DND-41 (cell line): ENCODE measurements at regions not wholly inside any gene's neighbourhood (a gene's known extent, or its start where the extent isn't known, plus 50 kb on each side); places are given as distances from the start of the nearest gene placed in this dataset.

Experiments
- ATAC-seq: fragments of 200-7000 bp; cut with Tn5 transposase; 3 replicates; pipeline ENCODE4 v1.9.1; 2021; ENCODE audit warnings: low read depth; ENCODE audit not compliant: insufficient read depth
- DNase-seq: peaks from one replicate; pipeline ENCODE4 v3.0.0-alpha.2; 2020
- H2AFZ ChIP-seq: 2 replicates; pipeline ENCODE4 v1.6.0; 2012; ENCODE audit warnings: low read depth, low read length
- H3K27ac ChIP-seq: 2 replicates; pipeline ENCODE4 v1.5.1; 2012; ENCODE audit warnings: low read length, inconsistent platforms
- H3K27me3 ChIP-seq: fragments of 200-600 bp; sonication (generic); 2 replicates; pipeline ENCODE4 v1.6.0; 2012; ENCODE audit warnings: low read length, mild to moderate bottlenecking, inconsistent platforms; ENCODE audit not compliant: insufficient read depth, poor library complexity
- H3K36me3 ChIP-seq: 2 replicates; pipeline ENCODE4 v1.5.1; 2012; ENCODE audit warnings: low read length, inconsistent platforms; ENCODE audit not compliant: insufficient read depth
- H3K4me1 ChIP-seq: 2 replicates; pipeline ENCODE4 v1.5.1; 2012; ENCODE audit warnings: mild to moderate bottlenecking, low read length; ENCODE audit not compliant: insufficient read depth
- H3K4me2 ChIP-seq: 2 replicates; pipeline ENCODE4 v1.6.0; 2012; ENCODE audit warnings: mild to moderate bottlenecking, moderate library complexity, low read length, inconsistent platforms; ENCODE audit not compliant: insufficient read depth
- H3K4me3 ChIP-seq, 2 experiments: fragments of 200-600 bp in 1 of 2; shearing (Covaris generic) in 1 of 2; 2 replicates each; pipeline ENCODE4 v1.5.1; 2012 to 2016; ENCODE audit warnings: inconsistent platforms in 2 of 2, low read length in 2 of 2, mild to moderate bottlenecking in 2 of 2, low read depth in 1 of 2, moderate library complexity in 1 of 2
- H3K79me2 ChIP-seq: 2 replicates; pipeline ENCODE4 v1.6.0; 2012; ENCODE audit warnings: low read length, inconsistent platforms; ENCODE audit not compliant: insufficient read depth
- H3K9ac ChIP-seq: 2 replicates; pipeline ENCODE4 v1.6.0; 2012; ENCODE audit warnings: low read depth, mild to moderate bottlenecking, inconsistent platforms, low read length, moderate library complexity
- H3K9me3 ChIP-seq: 2 replicates; pipeline ENCODE4 v1.5.1; 2012; ENCODE audit warnings: low read length, moderate library complexity, mild to moderate bottlenecking, inconsistent platforms; ENCODE audit not compliant: insufficient read depth, severe bottlenecking
- H4K20me1 ChIP-seq: 2 replicates; pipeline ENCODE4 v1.6.0; 2012; ENCODE audit warnings: low read length; ENCODE audit not compliant: insufficient read depth
- EZH2 ChIP-seq: IDR thresholded peaks from 3 replicates; pipeline ENCODE4 v1.6.1; 2012; ENCODE audit warnings: borderline replicate concordance, low read depth, mild to moderate bottlenecking, moderate library complexity, low read length, inconsistent platforms; ENCODE audit not compliant: severe bottlenecking
- TF ChIP-seq, protein P1 (sequence below): IDR thresholded peaks from 2 replicates; pipeline ENCODE4 v1.5.1; 2012; ENCODE audit warnings: borderline replicate concordance, low read length, moderate library complexity, mild to moderate bottlenecking; ENCODE audit not compliant: poor library complexity, severe bottlenecking; ENCODE audit errors: extremely low read depth

DNA sequence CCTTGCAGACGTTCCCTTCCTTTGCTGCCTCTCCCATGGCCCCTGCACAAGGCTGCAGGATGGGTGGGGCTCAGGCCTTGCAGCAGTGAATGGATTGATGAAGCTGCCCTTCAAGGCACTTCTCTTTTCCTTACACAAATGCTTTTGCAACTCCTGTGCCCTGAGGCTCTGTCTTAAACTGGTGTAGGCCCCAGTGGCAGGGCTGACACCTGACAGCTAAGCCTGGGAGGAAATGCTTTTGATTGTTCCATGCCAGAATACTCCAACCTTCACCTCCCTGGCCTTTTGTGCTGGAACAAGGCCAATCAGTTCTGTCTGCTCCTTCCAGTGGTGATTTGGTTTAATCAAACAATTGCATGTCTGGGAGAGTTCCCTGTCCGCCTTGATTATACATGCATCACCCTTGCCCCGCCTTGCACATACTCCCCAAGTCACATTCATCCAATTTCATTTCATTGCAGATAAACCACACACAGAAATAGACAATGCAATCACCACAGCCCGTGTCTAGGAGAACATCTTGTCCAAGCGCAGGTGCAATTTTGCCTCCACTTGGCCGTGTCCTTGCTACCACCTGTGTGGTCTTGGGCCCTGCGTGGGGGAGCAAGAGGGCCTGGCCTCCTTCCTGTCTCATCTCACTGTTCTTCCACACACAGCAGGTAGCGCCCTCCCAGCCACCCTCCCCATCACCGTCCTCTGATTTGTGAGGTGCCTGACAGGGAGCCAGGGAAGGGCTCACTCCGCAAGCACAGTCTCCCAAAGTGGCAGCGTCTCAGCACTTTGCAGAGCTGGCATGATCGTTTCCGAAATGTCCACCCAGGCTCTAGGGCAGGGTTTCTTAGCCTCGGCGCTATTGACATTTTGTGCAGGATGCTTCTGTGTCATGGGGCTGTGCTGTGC is 120.4 kb downstream of the CDH26 start:
- no peak overlapping the region for H2AFZ ChIP-seq
- H3K9me3 ChIP-seq = no peaks in the 10 kb centered on the region
- peaks cover 88% of the 10 kb centered on the region for H4K20me1 ChIP-seq
- no peak overlapping the region for H3K4me2 ChIP-seq
- H3K4me1 ChIP-seq = no peaks in the 10 kb centered on the region; the same call in 1 of the 2 replicates
- no peak overlapping the region for H3K9ac ChIP-seq
- ATAC-seq = 0 out of 3 replicates have a peak, but pooled peaks have one; percentile 23
- TF ChIP-seq, protein P1, sequence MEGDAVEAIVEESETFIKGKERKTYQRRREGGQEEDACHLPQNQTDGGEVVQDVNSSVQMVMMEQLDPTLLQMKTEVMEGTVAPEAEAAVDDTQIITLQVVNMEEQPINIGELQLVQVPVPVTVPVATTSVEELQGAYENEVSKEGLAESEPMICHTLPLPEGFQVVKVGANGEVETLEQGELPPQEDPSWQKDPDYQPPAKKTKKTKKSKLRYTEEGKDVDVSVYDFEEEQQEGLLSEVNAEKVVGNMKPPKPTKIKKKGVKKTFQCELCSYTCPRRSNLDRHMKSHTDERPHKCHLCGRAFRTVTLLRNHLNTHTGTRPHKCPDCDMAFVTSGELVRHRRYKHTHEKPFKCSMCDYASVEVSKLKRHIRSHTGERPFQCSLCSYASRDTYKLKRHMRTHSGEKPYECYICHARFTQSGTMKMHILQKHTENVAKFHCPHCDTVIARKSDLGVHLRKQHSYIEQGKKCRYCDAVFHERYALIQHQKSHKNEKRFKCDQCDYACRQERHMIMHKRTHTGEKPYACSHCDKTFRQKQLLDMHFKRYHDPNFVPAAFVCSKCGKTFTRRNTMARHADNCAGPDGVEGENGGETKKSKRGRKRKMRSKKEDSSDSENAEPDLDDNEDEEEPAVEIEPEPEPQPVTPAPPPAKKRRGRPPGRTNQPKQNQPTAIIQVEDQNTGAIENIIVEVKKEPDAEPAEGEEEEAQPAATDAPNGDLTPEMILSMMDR = no peak
- TF ChIP-seq EZH2 = no peak
- 0 out of 2 replicates have a peak overlapping the region, but pooled peaks have one; percentile 16 for H3K27ac ChIP-seq
- DNase-seq = no peak
- H3K79me2 ChIP-seq = peaks cover 98% of the 10 kb centered on the region
- H3K4me3 ChIP-seq = no peak overlapping the region
- H3K36me3 ChIP-seq = peaks cover 40% of the 10 kb centered on the region
- no peaks in the 10 kb centered on the region for H3K27me3 ChIP-seq

DNA sequence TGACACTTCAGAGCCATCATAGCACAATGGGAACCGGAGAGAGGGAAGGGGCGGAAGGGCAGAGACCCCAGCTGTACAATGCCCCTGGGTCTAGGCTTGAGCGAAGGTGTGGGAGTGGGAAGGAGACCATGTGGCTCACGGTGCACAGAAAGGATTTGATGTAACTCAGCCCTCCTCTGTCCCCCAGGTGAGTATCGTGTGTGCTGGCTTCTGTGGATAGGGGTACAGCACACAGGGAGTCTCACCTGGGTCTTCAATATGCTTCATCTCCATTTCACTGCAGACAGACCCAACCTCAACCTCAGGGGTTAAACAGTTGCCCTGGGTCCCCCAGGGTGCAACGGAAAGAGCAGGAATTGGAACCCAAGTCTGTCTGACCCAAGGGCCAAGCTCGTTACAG is 122.2 kb downstream of the CDH26 start:
- H4K20me1 ChIP-seq = peaks cover 89% of the 10 kb centered on the region
- no peaks in the 10 kb centered on the region for H3K27me3 ChIP-seq
- no peak for TF ChIP-seq EZH2
- TF ChIP-seq, protein P1 = no peak
- H3K4me3 ChIP-seq = no peak overlapping the region
- DNase-seq (no peak), ATAC-seq (no peak)
- no peaks in the 10 kb centered on the region for H3K9me3 ChIP-seq
- no peak overlapping the region for H3K9ac ChIP-seq
- no peak overlapping the region for H3K4me2 ChIP-seq
- H3K79me2 ChIP-seq = peaks cover 98% of the 10 kb centered on the region
- H3K4me1 ChIP-seq = no peaks in the 10 kb centered on the region; the same call in 1 of the 2 replicates
- H3K36me3 ChIP-seq = peaks cover 42% of the 10 kb centered on the region
- no peak overlapping the region for H2AFZ ChIP-seq
- no peak overlapping the region for H3K27ac ChIP-seq

DNA sequence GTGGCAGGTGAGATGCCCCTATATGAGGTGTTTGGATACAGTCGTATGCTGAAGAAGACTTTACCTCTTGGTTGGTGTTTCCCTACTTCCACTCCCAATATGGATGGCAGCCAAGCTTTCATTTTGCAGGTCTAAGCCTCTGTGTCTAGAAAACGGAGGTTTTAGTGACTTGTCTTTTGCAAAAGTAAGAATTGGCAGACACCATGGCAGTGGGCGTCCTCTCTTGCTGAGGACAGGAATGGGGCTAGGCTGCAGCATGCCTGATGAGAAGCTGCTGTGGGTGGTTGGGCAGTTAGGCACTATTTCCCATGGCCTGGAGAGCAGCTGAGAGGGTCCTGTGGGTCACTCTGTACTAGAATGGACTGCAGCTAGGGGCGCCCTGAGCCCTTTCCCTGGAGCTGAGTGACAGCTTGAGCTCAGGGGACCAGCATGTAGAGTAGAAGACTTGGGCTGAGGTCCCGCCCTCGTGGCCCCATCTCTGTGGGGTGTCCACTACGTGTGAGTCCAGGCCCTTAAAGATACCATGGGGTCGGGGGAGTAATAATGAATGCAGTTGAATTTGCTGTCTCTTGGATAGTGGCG is 127.4 kb downstream of the CDH26 start:
- Histone ChIP-seq H3K4me1 (no peaks in the 10 kb centered on the region), H3K4me3 (no peak overlapping the region), H3K79me2 (peaks cover 91% of the 10 kb centered on the region), H3K9ac (no peak overlapping the region), H4K20me1 (peaks cover 70% of the 10 kb centered on the region; the same call in 1 of the 2 replicates), H3K27ac (no peak overlapping the region), H3K9me3 (no peaks in the 10 kb centered on the region), H2AFZ (no peak overlapping the region), H3K36me3 (peaks cover 26% of the 10 kb centered on the region; the same call in 1 of the 2 replicates), H3K4me2 (no peak overlapping the region), H3K27me3 (no peaks in the 10 kb centered on the region)
- ATAC-seq (no peak), DNase-seq (no peak)
- no peak for TF ChIP-seq EZH2
- TF ChIP-seq, protein P1 = no peak
